CD4-positive, alpha-beta T cell (primary cell): ENCODE measurements at regions not wholly inside any gene's neighbourhood (a gene's known extent, or its start where the extent isn't known, plus 50 kb on each side); places are given as distances from the start of the nearest gene placed in this dataset.

ENCODE experiments used
- ATAC-seq: fragments of 200-7000 bp; cut with Tn5 transposase; one replicate; pipeline ENCODE4 v1.10.0; 2022; ENCODE audit warnings: mild to moderate bottlenecking; ENCODE audit not compliant: poor library complexity
- CTCF ChIA-PET: fragments of 350-600 bp; sonication (Branson Sonifier 250); formaldehyde crosslinking; loops from one replicate; lab custom pipeline; 2021; ENCODE audit warnings: antibody characterized with exemption, inconsistent platforms; lab: Charles Lee
- POLR2A ChIA-PET: fragments of 350-600 bp; sonication (Branson Sonifier 250); formaldehyde crosslinking; loops from one replicate; lab custom pipeline; 2021; ENCODE audit warnings: antibody characterized with exemption, inconsistent platforms; lab: Charles Lee
- DNase-seq, 14 experiments: peaks; one replicate each; pipeline ENCODE4 v3.0.0-alpha.2; 2013 to 2020; ENCODE audit warnings: mixed read lengths in 2 of 14
- H3K27ac ChIP-seq, 2 donors: one replicate each; pipeline versions ENCODE4 v1.5.1 to v1.7.0; 2013; ENCODE audit warnings: low read length in 2 of 2, low read depth in 1 of 2, mild to moderate bottlenecking in 1 of 2
- H3K27me3 ChIP-seq, 2 experiments: 1 replicate in 1 of 2; 2 replicates in 1 of 2; pipeline versions ENCODE4 v1.6.1 to v1.7.0; 2013; ENCODE audit warnings: low read length in 2 of 2, control low read depth in 1 of 2, mild to moderate bottlenecking in 1 of 2, moderate library complexity in 1 of 2; ENCODE audit not compliant: insufficient read depth in 2 of 2, control insufficient read depth in 1 of 2
- H3K36me3 ChIP-seq: one replicate; pipeline ENCODE4 v1.6.1; 2013; ENCODE audit warnings: low read length, control low read depth; ENCODE audit not compliant: insufficient read depth
- H3K4me1 ChIP-seq: one replicate; pipeline ENCODE4 v1.6.1; 2013; ENCODE audit warnings: low read length, control low read depth; ENCODE audit not compliant: insufficient read depth
- H3K4me3 ChIP-seq: one replicate; pipeline ENCODE4 v1.5.1; 2013; ENCODE audit warnings: mild to moderate bottlenecking, low read length, moderate library complexity
- H3K9me3 ChIP-seq, 2 experiments: 1 replicate in 1 of 2; 2 replicates in 1 of 2; pipeline versions ENCODE4 v1.6.1 to v1.7.0; 2013; ENCODE audit warnings: low read length in 2 of 2, mild to moderate bottlenecking in 2 of 2, control low read depth in 1 of 2, moderate library complexity in 1 of 2; ENCODE audit not compliant: control insufficient read depth in 1 of 2, insufficient read depth in 1 of 2
- H3K27ac Mint-ChIP-seq: one replicate; pipeline ENCODE4 v1.8.0; 2020; ENCODE audit warnings: mixed read lengths
- H3K27me3 Mint-ChIP-seq: one replicate; pipeline ENCODE4 v1.8.0; 2021; ENCODE audit warnings: mixed read lengths
- H3K36me3 Mint-ChIP-seq: one replicate; pipeline ENCODE4 v1.8.0; 2021; ENCODE audit warnings: low read depth, mixed read lengths
- H3K4me1 Mint-ChIP-seq: one replicate; pipeline ENCODE4 v1.8.0; 2021; ENCODE audit warnings: low read depth, mixed read lengths
- H3K4me3 Mint-ChIP-seq: one replicate; pipeline ENCODE4 v1.8.0; 2020; ENCODE audit warnings: mild to moderate bottlenecking, mixed read lengths
- H3K9me3 Mint-ChIP-seq: one replicate; pipeline ENCODE4 v1.8.0; 2020; ENCODE audit warnings: mixed read lengths
- intact Hi-C, 2 experiments: fragments of 100-400 bp; cut with DNase I in 1 of 2; cut with micrococcal nuclease in 1 of 2; formaldehyde crosslinking; loops; one replicate each; pipeline versions ENCODE4 v1.15.1 to v1.9.0; 2023 to 2025; cut with DNase I, micrococcal nuclease
- TF ChIP-seq, protein P1 (sequence below): fragments of 200-600 bp; IDR thresholded peaks from one replicate; pipeline ENCODE4 v1.8.0; 2022; ENCODE audit warnings: antibody characterized with exemption, mild to moderate bottlenecking

- no peaks in the 10 kb centered on the region for H3K27me3 Mint-ChIP-seq
- intact Hi-C loops, result no loop called here
- no peaks in the 10 kb centered on the region for H3K36me3 Mint-ChIP-seq
- H3K9me3 Mint-ChIP-seq, result peaks cover 4% of the 10 kb centered on the region
- no peak for ATAC-seq
- TF ChIP-seq, protein P1, sequence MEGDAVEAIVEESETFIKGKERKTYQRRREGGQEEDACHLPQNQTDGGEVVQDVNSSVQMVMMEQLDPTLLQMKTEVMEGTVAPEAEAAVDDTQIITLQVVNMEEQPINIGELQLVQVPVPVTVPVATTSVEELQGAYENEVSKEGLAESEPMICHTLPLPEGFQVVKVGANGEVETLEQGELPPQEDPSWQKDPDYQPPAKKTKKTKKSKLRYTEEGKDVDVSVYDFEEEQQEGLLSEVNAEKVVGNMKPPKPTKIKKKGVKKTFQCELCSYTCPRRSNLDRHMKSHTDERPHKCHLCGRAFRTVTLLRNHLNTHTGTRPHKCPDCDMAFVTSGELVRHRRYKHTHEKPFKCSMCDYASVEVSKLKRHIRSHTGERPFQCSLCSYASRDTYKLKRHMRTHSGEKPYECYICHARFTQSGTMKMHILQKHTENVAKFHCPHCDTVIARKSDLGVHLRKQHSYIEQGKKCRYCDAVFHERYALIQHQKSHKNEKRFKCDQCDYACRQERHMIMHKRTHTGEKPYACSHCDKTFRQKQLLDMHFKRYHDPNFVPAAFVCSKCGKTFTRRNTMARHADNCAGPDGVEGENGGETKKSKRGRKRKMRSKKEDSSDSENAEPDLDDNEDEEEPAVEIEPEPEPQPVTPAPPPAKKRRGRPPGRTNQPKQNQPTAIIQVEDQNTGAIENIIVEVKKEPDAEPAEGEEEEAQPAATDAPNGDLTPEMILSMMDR, result no peak
- H3K36me3 ChIP-seq, result no peaks in the 10 kb centered on the region
- no peak overlapping the region for H3K27ac Mint-ChIP-seq
- H3K27me3 ChIP-seq, result no peaks in the 10 kb centered on the region
- POLR2A ChIA-PET, result no interaction called here
- H3K4me1 Mint-ChIP-seq, result no peaks in the 10 kb centered on the region
- DNase-seq, result no peak
- H3K27ac ChIP-seq, result no peak overlapping the region
- H3K4me1 ChIP-seq, result no peaks in the 10 kb centered on the region
- CTCF ChIA-PET, result no interaction called here
- no peak overlapping the region for H3K4me3 Mint-ChIP-seq
- peaks cover 0 to 8% of the 10 kb centered on the region in 2 experiments for H3K9me3 ChIP-seq
- no peak overlapping the region for H3K4me3 ChIP-seq
These were observed 697.9 kb upstream of the SOX9 start for GRCh38 chr17:71422968-71423367.

DNA sequence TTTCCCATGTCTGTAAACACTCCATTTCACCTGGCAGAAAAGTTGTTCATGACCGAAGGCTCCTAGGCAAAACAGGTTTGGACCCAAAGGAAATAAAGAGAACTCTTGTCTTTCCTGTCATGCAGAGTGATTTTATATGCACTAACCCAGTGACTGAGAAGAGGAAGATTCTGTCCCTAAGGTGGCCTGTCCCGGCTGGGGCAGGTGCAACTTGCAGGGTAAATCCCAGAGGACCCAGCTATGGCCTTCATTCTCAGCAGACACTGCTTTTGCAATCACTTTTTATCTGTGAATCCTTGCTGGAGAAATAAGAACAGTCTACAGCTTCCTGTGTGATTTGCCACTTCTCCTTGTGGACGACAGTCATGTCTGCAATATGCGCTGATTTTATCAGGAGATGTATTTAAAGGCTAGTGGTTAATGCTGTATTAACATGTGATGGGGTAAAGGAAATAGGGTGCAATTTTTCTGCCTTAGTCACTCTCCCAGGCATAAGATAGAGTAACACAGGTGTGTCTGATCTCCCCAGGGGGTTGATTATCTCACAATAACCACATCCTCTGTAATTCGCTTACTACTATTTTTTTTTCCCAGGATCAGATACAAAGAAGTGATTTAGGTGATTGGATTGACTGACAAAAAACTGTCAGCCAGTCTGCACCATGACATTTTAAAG, 696.8 kb upstream of the SOX9 start:
- no peak overlapping the region for H3K27ac Mint-ChIP-seq
- Histone ChIP-seq H3K27ac (no peak overlapping the region), H3K36me3 (no peaks in the 10 kb centered on the region), H3K4me3 (no peak overlapping the region), H3K4me1 (no peaks in the 10 kb centered on the region), H3K27me3 (no peaks in the 10 kb centered on the region), H3K9me3 (peaks cover 0 to 8% of the 10 kb centered on the region in 2 experiments)
- peaks cover 8% of the 10 kb centered on the region for H3K9me3 Mint-ChIP-seq
- ChIA-PET POLR2A (no interaction called here), CTCF (no interaction called here)
- no peak for DNase-seq
- H3K4me1 Mint-ChIP-seq, result no peaks in the 10 kb centered on the region
- H3K36me3 Mint-ChIP-seq, result no peaks in the 10 kb centered on the region
- TF ChIP-seq, protein P1, result no peak
- intact Hi-C loops, result no loop called here
- ATAC-seq, result no peak
- no peak overlapping the region for H3K4me3 Mint-ChIP-seq
- no peaks in the 10 kb centered on the region for H3K27me3 Mint-ChIP-seq

DNA sequence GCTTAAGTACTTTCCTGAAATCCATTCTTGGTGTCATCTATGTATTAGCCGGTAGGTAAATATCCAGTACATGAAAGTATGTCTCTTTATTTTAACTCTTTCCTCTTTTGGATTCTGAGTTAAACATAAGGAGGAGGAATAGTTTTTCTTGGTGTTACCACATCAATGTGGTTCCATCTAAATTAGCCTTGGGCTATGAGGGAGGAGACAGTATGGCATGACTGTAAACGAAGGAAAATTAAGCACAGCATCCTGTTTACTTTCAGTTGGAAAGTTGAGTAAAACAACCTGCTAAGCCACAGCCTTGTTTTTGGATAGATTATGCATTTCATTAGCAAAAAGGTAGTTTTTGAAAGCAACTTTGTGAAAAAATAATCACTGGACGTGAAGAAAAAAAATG, 693.0 kb upstream of the SOX9 start:
- intact Hi-C loops, result no loop called here
- CTCF ChIA-PET, result no interaction called here
- Mint-ChIP-seq H3K4me3 (no peak overlapping the region), H3K27me3 (no peaks in the 10 kb centered on the region), H3K9me3 (peaks cover 11% of the 10 kb centered on the region), H3K36me3 (no peaks in the 10 kb centered on the region), H3K27ac (no peak overlapping the region), H3K4me1 (no peaks in the 10 kb centered on the region)
- H3K4me3 ChIP-seq, result no peak overlapping the region
- no peaks in the 10 kb centered on the region for H3K4me1 ChIP-seq
- DNase-seq (no peak), ATAC-seq (no peak)
- H3K27me3 ChIP-seq, result no peaks in the 10 kb centered on the region
- POLR2A ChIA-PET, result no interaction called here
- no peak overlapping the region for H3K27ac ChIP-seq
- H3K36me3 ChIP-seq, result no peaks in the 10 kb centered on the region
- no peaks in the 10 kb centered on the region for H3K9me3 ChIP-seq
- TF ChIP-seq, protein P1, result no peak
